Stomach (tissue), 4 donors: ENCODE measurements at regions not wholly inside any gene's neighbourhood (a gene's known extent, or its start where the extent isn't known, plus 50 kb on each side); places are given as distances from the start of the nearest gene placed in this dataset.

Source experiments
- EP300 ChIP-seq: sonication (generic); formaldehyde crosslinking; IDR thresholded peaks from one replicate; pipeline ENCODE4 v1.6.1; 2017; ENCODE audit warnings: antibody characterized with exemption
- POLR2A ChIP-seq, 4 donors: fragments of 450-650 bp; IDR thresholded peaks; one replicate each; pipeline ENCODE4 v1.6.1; 2016; ENCODE audit warnings: antibody characterized with exemption in 4 of 4, control low read depth in 2 of 4, mild to moderate bottlenecking in 1 of 4, moderate library complexity in 1 of 4
- TF ChIP-seq, protein P1 (sequence below), 7 experiments: fragments of 450-650 bp in 4 of 7; fragments of 200-600 bp in 3 of 7; sonication (generic) in 3 of 7; IDR thresholded peaks; one replicate each; pipeline ENCODE4 v1.5.1; 2016 to 2019; ENCODE audit warnings: antibody characterized with exemption in 7 of 7, control low read depth in 2 of 7, mild to moderate bottlenecking in 1 of 7

DNA sequence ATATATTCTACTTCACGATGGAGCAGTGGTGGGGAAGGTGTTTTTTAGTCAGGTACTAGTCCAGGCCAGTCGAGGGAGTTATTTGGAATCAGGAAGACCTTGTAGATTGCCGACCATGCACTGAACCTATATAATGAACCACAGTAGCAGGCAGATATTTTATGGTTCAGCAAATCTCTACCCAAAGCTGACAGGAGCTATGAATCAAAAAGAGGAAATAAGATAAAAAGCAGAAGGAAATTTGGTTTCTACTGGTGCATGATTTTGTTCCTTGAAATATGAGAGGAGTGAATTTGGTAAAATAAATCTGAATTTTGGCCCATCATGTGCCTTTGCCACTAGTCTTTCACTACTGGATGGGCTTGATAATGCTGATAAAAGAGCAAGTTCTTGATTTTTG is 924.3 kb upstream of the DIAPH2 start:
- TF ChIP-seq POLR2A (IDR thresholded peaks at IDR 0.05) (no peak), EP300 (no peak)
- TF ChIP-seq, protein P1, sequence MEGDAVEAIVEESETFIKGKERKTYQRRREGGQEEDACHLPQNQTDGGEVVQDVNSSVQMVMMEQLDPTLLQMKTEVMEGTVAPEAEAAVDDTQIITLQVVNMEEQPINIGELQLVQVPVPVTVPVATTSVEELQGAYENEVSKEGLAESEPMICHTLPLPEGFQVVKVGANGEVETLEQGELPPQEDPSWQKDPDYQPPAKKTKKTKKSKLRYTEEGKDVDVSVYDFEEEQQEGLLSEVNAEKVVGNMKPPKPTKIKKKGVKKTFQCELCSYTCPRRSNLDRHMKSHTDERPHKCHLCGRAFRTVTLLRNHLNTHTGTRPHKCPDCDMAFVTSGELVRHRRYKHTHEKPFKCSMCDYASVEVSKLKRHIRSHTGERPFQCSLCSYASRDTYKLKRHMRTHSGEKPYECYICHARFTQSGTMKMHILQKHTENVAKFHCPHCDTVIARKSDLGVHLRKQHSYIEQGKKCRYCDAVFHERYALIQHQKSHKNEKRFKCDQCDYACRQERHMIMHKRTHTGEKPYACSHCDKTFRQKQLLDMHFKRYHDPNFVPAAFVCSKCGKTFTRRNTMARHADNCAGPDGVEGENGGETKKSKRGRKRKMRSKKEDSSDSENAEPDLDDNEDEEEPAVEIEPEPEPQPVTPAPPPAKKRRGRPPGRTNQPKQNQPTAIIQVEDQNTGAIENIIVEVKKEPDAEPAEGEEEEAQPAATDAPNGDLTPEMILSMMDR (IDR thresholded peaks at IDR 0.05), result no peak
